OCI-LY1 (cell line): ENCODE measurements at regions not wholly inside any gene's neighbourhood (a gene's known extent, or its start where the extent isn't known, plus 50 kb on each side); places are given as distances from the start of the nearest gene placed in this dataset.

Experiments
- H2AFZ ChIP-seq: fragments of 200-600 bp; sonication (generic), shearing (Covaris generic); 2 replicates; pipeline ENCODE4 v1.6.0; 2014; ENCODE audit warnings: antibody characterized with exemption, mild to moderate bottlenecking, low read length
- H3F3A ChIP-seq: fragments of 200-600 bp; sonication (generic), shearing (Covaris generic); 2 replicates; pipeline ENCODE4 v1.6.0; 2014; ENCODE audit warnings: mild to moderate bottlenecking, antibody characterized with exemption, low read length, moderate library complexity; ENCODE audit not compliant: insufficient read depth
- H3K27ac ChIP-seq: fragments of 200-600 bp; sonication (generic); 2 replicates; pipeline ENCODE4 v1.5.1; 2014; ENCODE audit warnings: low read length, mixed run types, mild to moderate bottlenecking, low read depth; ENCODE audit not compliant: poor library complexity, severe bottlenecking
- H3K27me3 ChIP-seq: fragments of 200-600 bp; sonication (generic); 2 replicates; pipeline ENCODE4 v1.6.0; 2014; ENCODE audit warnings: antibody characterized with exemption, mild to moderate bottlenecking, low read length, moderate library complexity; ENCODE audit not compliant: insufficient read depth
- H3K36me3 ChIP-seq: fragments of 200-600 bp; sonication (generic); 2 replicates; pipeline ENCODE4 v1.6.1; 2014; ENCODE audit warnings: mild to moderate bottlenecking, antibody characterized with exemption, low read length, moderate library complexity, mixed read lengths; ENCODE audit not compliant: insufficient read depth
- H3K4me1 ChIP-seq: fragments of 200-600 bp; sonication (generic); 2 replicates; pipeline ENCODE4 v1.5.1; 2014; ENCODE audit warnings: mild to moderate bottlenecking, low read length, moderate library complexity; ENCODE audit not compliant: insufficient read depth, severe bottlenecking
- H3K4me2 ChIP-seq: fragments of 200-600 bp; sonication (generic), shearing (Covaris generic); 2 replicates; pipeline ENCODE4 v1.6.1; 2014; ENCODE audit warnings: low read length
- H3K4me3 ChIP-seq: fragments of 200-600 bp; sonication (generic); 2 replicates; pipeline ENCODE4 v1.5.1; 2014; ENCODE audit warnings: low read length, low read depth, mild to moderate bottlenecking, mixed read lengths; ENCODE audit not compliant: poor library complexity, severe bottlenecking
- H3K79me2 ChIP-seq: fragments of 200-600 bp; shearing (Covaris generic); 2 replicates; pipeline ENCODE4 v1.6.1; 2016; ENCODE audit warnings: mixed run types, low read length, mixed read lengths; ENCODE audit not compliant: insufficient read depth
- H3K9ac ChIP-seq: fragments of 200-600 bp; sonication (generic), shearing (Covaris generic); 2 replicates; pipeline ENCODE4 v1.6.1; 2014; ENCODE audit warnings: mild to moderate bottlenecking, low read length, mixed read lengths
- H3K9me2 ChIP-seq: fragments of 200-600 bp; sonication (generic), shearing (Covaris generic); 2 replicates; pipeline ENCODE4 v1.6.1; 2014; ENCODE audit warnings: low read depth, mild to moderate bottlenecking, low read length, mixed read lengths
- H3K9me3 ChIP-seq: fragments of 200-600 bp; shearing (Covaris generic); 2 replicates; pipeline ENCODE4 v1.6.1; 2014; ENCODE audit warnings: low read length, mixed read lengths
- H4K20me1 ChIP-seq: fragments of 200-600 bp; sonication (generic), shearing (Covaris generic); 2 replicates; pipeline ENCODE4 v1.6.0; 2016; ENCODE audit warnings: mild to moderate bottlenecking, low read length; ENCODE audit not compliant: insufficient read depth
- EZH2 ChIP-seq: fragments of 200-600 bp; sonication (generic), shearing (Covaris generic); IDR thresholded peaks from 2 replicates; pipeline ENCODE4 v1.8.0; 2017; ENCODE audit warnings: borderline replicate concordance, mixed run types, mild to moderate bottlenecking, antibody characterized with exemption, low read length, moderate library complexity, mixed read lengths
- TF ChIP-seq, protein P1 (sequence below): fragments of 200-600 bp; sonication (generic), shearing (Covaris generic); IDR thresholded peaks from 2 replicates; pipeline ENCODE4 v1.5.1; 2017; ENCODE audit warnings: mild to moderate bottlenecking, antibody characterized with exemption, low read length, moderate library complexity, mixed read lengths

DNA sequence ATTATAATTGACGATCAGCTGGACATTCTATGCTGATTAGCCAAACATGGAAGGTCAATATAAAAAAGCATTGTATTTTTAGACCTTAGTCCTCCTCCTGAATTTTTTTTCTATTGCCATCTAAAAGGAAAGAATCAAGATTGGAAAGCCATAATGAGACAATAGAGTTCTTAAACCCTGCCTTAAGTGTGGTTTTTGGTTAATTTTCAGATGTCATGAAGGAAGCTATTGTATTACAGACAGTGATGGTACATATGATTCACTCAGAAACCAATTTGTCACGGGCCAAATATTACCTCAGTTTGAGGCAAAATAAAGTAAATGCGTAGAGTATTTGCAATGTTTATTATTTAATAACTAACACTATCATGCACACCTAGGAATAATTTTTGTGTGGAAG lies 1164.0 kb upstream of the RAG2 start:
- Histone ChIP-seq H3K79me2 (no peaks in the 10 kb centered on the region), H2AFZ (no peak overlapping the region), H3F3A (no peaks in the 10 kb centered on the region), H3K9me3 (no peaks in the 10 kb centered on the region), H3K4me2 (no peak overlapping the region), H3K27me3 (no peaks in the 10 kb centered on the region), H4K20me1 (no peaks in the 10 kb centered on the region), H3K4me1 (no peaks in the 10 kb centered on the region), H3K36me3 (no peaks in the 10 kb centered on the region), H3K4me3 (no peak overlapping the region), H3K9ac (no peak overlapping the region), H3K27ac (no peak overlapping the region), H3K9me2 (no peaks in the 10 kb centered on the region)
- TF ChIP-seq, protein P1, sequence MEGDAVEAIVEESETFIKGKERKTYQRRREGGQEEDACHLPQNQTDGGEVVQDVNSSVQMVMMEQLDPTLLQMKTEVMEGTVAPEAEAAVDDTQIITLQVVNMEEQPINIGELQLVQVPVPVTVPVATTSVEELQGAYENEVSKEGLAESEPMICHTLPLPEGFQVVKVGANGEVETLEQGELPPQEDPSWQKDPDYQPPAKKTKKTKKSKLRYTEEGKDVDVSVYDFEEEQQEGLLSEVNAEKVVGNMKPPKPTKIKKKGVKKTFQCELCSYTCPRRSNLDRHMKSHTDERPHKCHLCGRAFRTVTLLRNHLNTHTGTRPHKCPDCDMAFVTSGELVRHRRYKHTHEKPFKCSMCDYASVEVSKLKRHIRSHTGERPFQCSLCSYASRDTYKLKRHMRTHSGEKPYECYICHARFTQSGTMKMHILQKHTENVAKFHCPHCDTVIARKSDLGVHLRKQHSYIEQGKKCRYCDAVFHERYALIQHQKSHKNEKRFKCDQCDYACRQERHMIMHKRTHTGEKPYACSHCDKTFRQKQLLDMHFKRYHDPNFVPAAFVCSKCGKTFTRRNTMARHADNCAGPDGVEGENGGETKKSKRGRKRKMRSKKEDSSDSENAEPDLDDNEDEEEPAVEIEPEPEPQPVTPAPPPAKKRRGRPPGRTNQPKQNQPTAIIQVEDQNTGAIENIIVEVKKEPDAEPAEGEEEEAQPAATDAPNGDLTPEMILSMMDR: no peak
- no peak for TF ChIP-seq EZH2

DNA sequence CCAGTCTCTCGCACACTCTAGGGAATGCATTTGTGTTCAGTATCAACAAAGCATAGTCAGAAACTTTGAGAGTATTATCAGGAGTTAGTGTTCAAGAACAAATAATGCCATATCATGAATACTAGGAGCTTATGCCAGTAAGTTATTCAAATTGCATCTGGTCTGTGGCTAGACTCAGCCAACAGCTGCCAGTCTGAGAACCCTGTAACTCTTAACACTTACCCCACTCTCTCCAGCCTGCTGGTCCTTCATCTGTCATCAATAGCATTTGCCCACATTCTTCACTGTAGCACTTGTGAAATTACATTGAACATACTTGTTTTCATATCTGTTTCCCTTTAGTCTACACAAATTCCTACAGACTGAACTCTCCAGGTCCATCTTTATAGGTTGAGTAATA lies 1157.5 kb upstream of the RAG2 start:
- no peaks in the 10 kb centered on the region for H3K27me3 ChIP-seq
- no peaks in the 10 kb centered on the region for H3K79me2 ChIP-seq
- no peaks in the 10 kb centered on the region for H3K9me3 ChIP-seq
- no peaks in the 10 kb centered on the region for H3F3A ChIP-seq
- no peak overlapping the region for H3K4me3 ChIP-seq
- no peaks in the 10 kb centered on the region for H4K20me1 ChIP-seq
- TF ChIP-seq, protein P1: no peak
- no peak for TF ChIP-seq EZH2
- H2AFZ ChIP-seq: no peak overlapping the region
- no peak overlapping the region for H3K9ac ChIP-seq
- no peak overlapping the region for H3K27ac ChIP-seq
- no peaks in the 10 kb centered on the region for H3K9me2 ChIP-seq
- H3K36me3 ChIP-seq: no peaks in the 10 kb centered on the region
- H3K4me1 ChIP-seq: no peaks in the 10 kb centered on the region
- H3K4me2 ChIP-seq: no peak overlapping the region

DNA sequence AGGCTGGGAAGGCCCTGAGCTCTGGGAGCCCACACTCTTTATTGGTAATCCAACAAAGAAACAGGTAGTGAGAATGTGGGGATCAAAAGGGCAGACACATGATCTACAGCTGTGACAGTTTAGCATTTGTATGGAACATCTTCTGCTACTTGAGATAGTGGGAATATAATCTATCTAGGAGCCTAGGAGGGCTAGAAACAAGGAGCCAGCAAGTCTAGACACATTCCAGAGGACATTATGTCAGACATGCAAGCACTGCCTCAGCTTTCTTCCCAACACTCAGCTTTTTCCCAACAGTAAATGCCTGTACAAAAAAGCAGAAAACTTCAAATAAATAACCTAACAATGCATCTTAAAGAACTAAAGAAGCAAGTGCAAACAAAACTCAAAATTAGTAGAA lies 1150.6 kb upstream of the RAG2 start:
- Histone ChIP-seq H2AFZ (no peak overlapping the region), H3K4me3 (no peak overlapping the region), H3K9ac (no peak overlapping the region), H3K4me1 (no peaks in the 10 kb centered on the region), H3K27me3 (no peaks in the 10 kb centered on the region), H3K4me2 (no peak overlapping the region), H3K9me3 (no peaks in the 10 kb centered on the region), H3K36me3 (no peaks in the 10 kb centered on the region), H3K27ac (no peak overlapping the region), H3K79me2 (no peaks in the 10 kb centered on the region), H3K9me2 (no peaks in the 10 kb centered on the region), H3F3A (no peaks in the 10 kb centered on the region), H4K20me1 (no peaks in the 10 kb centered on the region)
- TF ChIP-seq, protein P1: no peak
- no peak for TF ChIP-seq EZH2
